ENCODE measurements at regions not wholly inside any gene's neighbourhood (a gene's known extent, or its start where the extent isn't known, plus 50 kb on each side); places are given as distances from the start of the nearest gene placed in this dataset.

DNA sequence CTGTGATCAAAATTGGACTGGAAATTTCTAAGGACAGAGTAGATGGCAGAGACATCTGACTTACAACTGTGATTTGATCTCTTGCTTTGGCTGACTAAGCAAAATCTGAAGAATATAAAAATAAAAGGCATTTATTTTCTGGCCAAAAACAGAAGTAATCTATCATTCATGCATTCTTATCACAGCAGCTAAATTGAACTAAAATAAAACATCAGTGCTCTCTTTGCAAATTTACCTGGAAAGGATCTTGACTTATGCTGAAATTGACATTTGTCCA is 81.4 kb upstream of the ZNF678 start:
- TF ChIP-seq, protein P1, sequence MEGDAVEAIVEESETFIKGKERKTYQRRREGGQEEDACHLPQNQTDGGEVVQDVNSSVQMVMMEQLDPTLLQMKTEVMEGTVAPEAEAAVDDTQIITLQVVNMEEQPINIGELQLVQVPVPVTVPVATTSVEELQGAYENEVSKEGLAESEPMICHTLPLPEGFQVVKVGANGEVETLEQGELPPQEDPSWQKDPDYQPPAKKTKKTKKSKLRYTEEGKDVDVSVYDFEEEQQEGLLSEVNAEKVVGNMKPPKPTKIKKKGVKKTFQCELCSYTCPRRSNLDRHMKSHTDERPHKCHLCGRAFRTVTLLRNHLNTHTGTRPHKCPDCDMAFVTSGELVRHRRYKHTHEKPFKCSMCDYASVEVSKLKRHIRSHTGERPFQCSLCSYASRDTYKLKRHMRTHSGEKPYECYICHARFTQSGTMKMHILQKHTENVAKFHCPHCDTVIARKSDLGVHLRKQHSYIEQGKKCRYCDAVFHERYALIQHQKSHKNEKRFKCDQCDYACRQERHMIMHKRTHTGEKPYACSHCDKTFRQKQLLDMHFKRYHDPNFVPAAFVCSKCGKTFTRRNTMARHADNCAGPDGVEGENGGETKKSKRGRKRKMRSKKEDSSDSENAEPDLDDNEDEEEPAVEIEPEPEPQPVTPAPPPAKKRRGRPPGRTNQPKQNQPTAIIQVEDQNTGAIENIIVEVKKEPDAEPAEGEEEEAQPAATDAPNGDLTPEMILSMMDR (IDR thresholded peaks at IDR 0.05; ENCODE audit: low read depth, low read length): no peak
- no peak for TF ChIP-seq EZH2phosphoT487 (IDR thresholded peaks at IDR 0.05; ENCODE audit: low read depth)
